ENCODE measurements at regions not wholly inside any gene's neighbourhood (a gene's known extent, or its start where the extent isn't known, plus 50 kb on each side); places are given as distances from the start of the nearest gene placed in this dataset.

DNA sequence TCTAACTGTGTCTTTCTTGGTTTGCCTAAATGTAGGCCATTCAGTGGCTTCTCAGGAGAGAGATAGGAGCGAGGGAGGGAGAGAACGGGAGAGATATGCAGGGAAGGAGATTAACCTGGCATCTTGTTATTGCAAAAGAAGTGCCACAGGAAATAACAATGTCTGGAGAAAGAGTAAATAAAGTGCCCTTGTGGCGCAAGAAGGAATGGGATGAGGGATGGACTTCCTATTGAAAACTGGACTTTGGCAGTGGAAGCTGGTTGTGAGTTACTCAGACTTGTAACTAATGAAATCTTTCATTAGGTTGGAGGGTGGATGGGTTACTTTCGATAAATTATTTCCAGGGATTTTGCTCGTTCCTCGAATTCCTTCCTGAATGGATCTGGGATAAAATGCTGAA lies 136.1 kb downstream of the LACC1 start:
- TF ChIP-seq, protein P1, sequence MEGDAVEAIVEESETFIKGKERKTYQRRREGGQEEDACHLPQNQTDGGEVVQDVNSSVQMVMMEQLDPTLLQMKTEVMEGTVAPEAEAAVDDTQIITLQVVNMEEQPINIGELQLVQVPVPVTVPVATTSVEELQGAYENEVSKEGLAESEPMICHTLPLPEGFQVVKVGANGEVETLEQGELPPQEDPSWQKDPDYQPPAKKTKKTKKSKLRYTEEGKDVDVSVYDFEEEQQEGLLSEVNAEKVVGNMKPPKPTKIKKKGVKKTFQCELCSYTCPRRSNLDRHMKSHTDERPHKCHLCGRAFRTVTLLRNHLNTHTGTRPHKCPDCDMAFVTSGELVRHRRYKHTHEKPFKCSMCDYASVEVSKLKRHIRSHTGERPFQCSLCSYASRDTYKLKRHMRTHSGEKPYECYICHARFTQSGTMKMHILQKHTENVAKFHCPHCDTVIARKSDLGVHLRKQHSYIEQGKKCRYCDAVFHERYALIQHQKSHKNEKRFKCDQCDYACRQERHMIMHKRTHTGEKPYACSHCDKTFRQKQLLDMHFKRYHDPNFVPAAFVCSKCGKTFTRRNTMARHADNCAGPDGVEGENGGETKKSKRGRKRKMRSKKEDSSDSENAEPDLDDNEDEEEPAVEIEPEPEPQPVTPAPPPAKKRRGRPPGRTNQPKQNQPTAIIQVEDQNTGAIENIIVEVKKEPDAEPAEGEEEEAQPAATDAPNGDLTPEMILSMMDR (IDR thresholded peaks at IDR 0.05; ENCODE audit: insufficient read depth, low read length, severe bottlenecking): no peak
- FAIRE-seq (no peak), DNase-seq (ENCODE audit: low read depth) (no peak)
- Histone ChIP-seq H3K27me3 (ENCODE audit: control insufficient read depth, insufficient read depth, low read length) (no peaks in the 10 kb centered on the region), H3K4me3 (ENCODE audit: low read depth, low read length) (no peak overlapping the region), H3K36me3 (ENCODE audit: control insufficient read depth, insufficient read depth, low read length) (no peaks in the 10 kb centered on the region)

DNA sequence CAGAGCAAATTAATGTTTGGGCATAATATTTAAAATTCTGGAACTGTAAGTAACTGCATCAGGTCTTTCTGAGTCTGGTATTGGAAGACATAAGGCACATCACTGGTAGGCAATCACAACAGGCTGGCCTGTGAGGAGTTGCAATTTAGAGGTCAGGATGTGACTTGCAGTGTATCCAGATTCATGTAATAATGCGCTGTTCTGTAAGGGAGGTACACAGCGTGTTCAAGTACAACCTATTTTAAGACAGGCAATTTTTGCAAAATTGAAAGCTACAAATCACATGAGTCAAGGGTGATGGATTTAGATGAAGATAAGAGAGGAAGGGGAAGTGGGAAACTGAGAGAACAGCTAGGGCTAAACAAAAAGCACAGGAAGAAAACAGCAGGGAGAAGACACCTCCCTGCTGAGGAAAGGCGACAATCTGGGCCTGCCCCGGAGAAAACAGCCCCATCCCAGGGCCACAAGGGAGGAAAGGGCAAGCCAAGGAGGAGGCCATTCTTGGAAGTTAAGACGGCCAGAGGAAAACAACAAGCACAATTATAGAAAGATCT lies 138.1 kb downstream of the LACC1 start:
- Histone ChIP-seq H3K27me3 (ENCODE audit: control insufficient read depth, insufficient read depth, low read length) (no peaks in the 10 kb centered on the region), H3K4me3 (ENCODE audit: low read depth, low read length) (no peak overlapping the region), H3K36me3 (ENCODE audit: control insufficient read depth, insufficient read depth, low read length) (no peaks in the 10 kb centered on the region)
- FAIRE-seq: no peak
- no peak for DNase-seq (ENCODE audit: low read depth)
- TF ChIP-seq, protein P1 (IDR thresholded peaks at IDR 0.05; ENCODE audit: insufficient read depth, low read length, severe bottlenecking): no peak

DNA sequence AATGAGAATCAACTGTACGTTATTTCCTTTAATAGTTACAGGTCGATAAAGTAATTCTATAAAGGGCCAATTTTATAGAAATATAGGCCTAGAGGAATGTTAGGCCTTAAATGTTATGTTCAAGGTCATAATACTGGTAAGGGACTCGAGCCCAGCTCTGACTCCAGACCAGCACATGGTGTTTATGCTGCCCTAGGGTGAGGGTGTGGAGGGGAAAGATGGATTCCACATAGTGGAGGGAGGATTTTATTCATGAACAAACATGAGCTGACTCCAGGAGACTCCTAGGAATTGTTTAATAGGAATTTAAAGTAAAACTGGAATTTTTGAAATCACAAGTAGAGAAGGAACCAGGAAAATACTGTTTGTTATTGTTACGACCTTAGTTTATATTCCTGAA lies 139.9 kb downstream of the LACC1 start:
- TF ChIP-seq, protein P1 (IDR thresholded peaks at IDR 0.05; ENCODE audit: insufficient read depth, low read length, severe bottlenecking): no peak
- H3K27me3 ChIP-seq (ENCODE audit: control insufficient read depth, insufficient read depth, low read length): no peaks in the 10 kb centered on the region
- DNase-seq (ENCODE audit: low read depth) (no peak), FAIRE-seq (no peak)
- no peaks in the 10 kb centered on the region for H3K36me3 ChIP-seq (ENCODE audit: control insufficient read depth, insufficient read depth, low read length)
- no peak overlapping the region for H3K4me3 ChIP-seq (ENCODE audit: low read depth, low read length)

DNA sequence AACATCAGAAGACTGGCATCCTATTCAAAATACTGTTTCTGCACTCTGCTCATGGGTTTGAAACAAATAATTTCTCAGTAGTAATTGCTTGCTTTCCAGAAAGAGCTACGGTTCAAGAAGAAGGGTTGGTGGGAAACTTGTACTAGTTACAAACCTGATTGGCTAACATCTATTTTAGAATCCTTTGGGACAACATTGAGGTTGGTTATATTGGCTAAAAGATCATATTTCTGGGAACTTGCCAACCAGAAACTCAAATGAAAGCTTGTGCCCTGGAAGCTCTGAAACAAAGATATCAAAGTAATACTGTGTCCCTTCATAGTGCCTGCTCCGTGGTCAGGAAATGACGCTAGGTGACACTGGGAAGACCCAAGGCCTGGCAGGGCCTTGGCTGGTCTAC lies 141.7 kb downstream of the LACC1 start:
- no peaks in the 10 kb centered on the region for H3K27me3 ChIP-seq (ENCODE audit: control insufficient read depth, insufficient read depth, low read length)
- no peaks in the 10 kb centered on the region for H3K36me3 ChIP-seq (ENCODE audit: control insufficient read depth, insufficient read depth, low read length)
- FAIRE-seq (no peak), DNase-seq (ENCODE audit: low read depth) (no peak)
- H3K4me3 ChIP-seq (ENCODE audit: low read depth, low read length): no peak overlapping the region
- TF ChIP-seq, protein P1 (IDR thresholded peaks at IDR 0.05; ENCODE audit: insufficient read depth, low read length, severe bottlenecking): no peak

DNA sequence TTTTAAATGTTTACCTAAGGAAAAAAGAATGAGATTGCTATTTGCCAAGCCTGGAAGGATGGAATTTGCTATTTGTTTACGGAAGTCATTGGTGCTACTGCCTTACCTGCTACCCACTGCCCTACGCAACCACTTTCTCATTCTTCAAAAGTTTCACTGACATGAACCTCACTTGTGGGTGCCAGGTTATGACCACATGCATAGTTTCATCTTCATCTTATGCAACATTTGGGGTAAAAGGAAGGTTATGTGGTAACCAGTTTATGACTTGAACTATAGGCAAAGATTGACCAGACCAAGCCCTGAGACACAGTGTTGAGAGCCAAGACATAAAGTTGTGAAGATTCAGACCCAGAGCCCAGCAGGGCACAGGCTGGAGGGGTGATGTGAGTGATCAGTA lies 142.5 kb downstream of the LACC1 start:
- Histone ChIP-seq H3K4me3 (ENCODE audit: low read depth, low read length) (no peak overlapping the region), H3K27me3 (ENCODE audit: control insufficient read depth, insufficient read depth, low read length) (no peaks in the 10 kb centered on the region), H3K36me3 (ENCODE audit: control insufficient read depth, insufficient read depth, low read length) (no peaks in the 10 kb centered on the region)
- TF ChIP-seq, protein P1 (IDR thresholded peaks at IDR 0.05; ENCODE audit: insufficient read depth, low read length, severe bottlenecking): no peak
- FAIRE-seq: no peak
- peak; percentile 33 for DNase-seq (ENCODE audit: low read depth)

DNA sequence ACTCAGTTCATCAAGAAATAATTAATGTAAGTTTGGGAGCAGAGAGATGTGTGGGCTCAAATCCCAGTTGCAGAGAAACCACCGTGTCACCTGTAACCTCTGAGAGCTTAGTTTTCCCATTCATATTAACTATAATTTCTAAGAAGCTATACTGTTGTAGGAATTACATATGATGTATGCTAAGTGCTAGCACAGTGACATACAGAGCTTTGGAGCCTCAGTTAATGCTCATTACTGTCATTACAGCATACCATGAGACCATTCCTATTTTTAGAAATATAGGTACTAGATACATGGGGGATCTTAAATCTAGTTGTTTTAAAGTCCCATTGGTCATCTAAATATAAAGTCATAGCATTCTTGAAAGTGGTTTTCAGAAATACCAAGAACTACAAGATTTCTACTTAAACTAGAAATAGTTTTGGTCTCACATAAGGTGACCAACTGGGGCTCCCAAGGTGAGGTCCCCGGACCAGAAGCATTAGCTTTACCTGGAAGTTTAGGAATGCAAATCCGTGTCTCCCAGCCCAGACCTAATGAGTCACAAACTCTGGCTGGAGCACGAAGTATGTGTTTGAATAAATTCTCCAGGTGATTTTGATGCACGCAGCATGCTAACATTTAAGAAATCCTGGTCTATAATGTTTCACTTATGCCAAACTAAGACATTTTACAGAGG lies 144.6 kb downstream of the LACC1 start:
- TF ChIP-seq, protein P1 (IDR thresholded peaks at IDR 0.05; ENCODE audit: insufficient read depth, low read length, severe bottlenecking): no peak
- FAIRE-seq: no peak

More for the DNA sequence above, 144.6 kb downstream of the LACC1 start:
- Histone ChIP-seq H3K27me3 (ENCODE audit: control insufficient read depth, insufficient read depth, low read length) (no peaks in the 10 kb centered on the region), H3K4me3 (ENCODE audit: low read depth, low read length) (no peak overlapping the region), H3K36me3 (ENCODE audit: control insufficient read depth, insufficient read depth, low read length) (no peaks in the 10 kb centered on the region)
- peak; percentile 4 for DNase-seq (ENCODE audit: low read depth)

All from bronchial epithelial cell (primary cell).